Raji (cell line): ENCODE measurements at regions not wholly inside any gene's neighbourhood (a gene's known extent, or its start where the extent isn't known, plus 50 kb on each side); places are given as distances from the start of the nearest gene placed in this dataset.

Source experiments
- POLR2A ChIP-seq: IDR thresholded peaks from 2 replicates; pipeline ENCODE4 v1.6.1; 2011; ENCODE audit warnings: low read depth, low read length, control low read depth; ENCODE audit not compliant: insufficient read depth

DNA sequence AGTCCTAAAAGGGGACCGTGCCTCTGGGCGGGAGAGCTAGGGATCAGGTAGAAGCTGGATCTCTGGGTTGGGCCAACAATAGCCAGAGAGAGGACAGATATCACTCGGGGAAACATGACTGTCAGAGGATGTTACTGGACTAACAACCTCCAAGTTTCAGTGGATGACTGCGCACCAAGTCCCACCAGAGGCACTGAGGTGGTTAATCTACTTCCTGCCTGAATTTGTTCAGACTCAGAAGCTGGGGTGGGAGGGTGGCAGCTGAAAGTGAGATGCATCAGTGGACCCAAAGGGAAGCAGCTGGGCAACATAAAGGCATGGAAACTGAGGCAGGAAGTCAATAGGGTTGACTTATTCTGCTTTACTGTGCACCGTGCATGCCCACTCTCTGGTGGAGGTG lies 130.1 kb upstream of the SLC44A1 start:
- TF ChIP-seq POLR2A: no peak

DNA sequence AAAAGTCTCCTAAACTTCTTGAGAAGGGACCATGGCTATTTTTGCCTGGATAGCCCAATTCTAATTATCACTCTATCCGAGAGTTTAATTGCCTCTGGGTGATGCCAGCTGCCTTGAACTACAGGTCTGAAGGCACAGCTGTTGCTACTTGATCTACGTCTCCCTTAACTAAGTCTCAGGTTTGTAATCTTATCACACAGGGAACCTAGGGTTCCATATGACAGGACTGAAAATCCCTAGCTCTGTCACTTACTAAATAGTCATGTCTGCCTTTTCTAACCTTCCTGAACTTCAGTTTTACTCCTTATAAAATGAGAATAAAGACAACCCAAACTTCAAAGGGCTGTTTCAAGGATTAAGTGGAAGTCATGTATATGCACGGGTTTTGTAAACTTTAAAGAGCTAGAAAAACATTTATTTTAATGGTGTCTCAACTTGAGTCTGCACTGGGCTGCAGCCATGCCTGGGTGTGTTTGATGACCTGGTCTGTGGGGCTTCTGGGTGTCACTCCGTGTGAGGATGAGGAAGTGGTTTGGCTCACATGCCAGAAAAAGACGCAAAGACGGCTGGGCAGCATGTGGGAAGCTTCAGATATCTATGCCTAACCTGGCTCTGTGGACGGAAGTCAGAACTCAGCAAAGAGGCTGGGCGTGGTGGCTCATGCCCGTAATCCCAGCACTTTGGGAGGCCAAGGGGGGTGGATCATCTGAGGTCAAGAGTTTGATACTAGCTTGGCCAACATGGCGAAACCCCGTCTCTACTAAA lies 129.3 kb upstream of the SLC44A1 start:
- TF ChIP-seq POLR2A: no peak

DNA sequence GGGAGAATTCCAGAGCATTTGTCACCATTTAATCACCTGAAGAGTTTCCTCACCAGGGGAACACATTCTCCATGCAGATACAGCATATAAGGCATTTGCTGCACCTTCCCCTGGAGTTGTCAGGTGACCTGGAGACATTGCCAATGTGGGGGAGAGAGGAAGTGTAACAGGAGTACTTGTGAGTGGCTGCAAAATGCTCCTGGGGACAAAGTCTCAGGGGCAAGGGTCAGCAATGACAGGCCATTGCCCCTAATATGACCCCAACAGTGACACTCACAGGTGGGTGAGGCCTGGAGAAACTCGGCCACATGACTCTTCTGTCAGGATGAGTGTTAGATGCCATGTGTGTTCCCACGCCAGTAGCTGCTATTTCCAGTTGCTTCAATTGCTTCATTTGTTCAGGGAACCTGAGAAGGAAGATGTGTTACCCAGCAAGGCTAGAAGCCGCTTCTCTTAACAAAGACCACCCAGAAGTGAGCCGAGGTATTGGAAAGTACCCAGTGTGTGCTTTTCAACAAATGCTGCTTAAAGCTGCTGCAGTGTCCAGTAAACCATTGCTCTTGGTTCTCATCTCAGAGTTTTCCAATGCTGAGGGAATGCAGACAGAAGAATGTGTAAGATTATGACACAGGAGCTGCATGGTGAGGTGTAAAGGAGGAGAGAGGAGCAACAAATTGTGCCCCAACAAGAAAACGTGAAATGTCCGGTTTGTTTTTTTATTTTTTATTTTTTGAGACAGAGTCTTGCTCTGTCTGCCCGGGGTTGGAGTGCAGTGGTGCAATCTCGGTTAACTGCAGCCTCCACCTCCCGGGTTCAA lies 128.2 kb upstream of the SLC44A1 start:
- no peak for TF ChIP-seq POLR2A

DNA sequence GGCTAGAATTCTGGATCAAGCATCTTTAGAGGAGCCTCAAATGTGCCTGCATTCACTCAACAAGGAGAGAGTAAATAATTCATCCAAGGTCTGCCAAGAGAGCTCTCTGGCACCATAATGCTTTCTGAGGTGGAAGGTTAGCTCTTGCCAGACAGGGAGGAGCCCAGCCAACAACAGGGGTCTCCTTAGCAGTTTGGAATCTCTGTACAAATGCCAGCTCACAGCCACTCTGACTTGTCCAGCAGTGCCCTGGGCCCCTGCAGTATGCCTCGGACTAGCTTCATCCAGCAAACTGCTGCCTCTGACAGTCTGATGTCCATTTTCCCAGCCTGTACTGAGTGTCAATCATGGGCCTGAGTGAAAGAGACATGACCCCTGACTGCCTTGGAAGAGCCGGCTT lies 127.2 kb upstream of the SLC44A1 start:
- no peak for TF ChIP-seq POLR2A

DNA sequence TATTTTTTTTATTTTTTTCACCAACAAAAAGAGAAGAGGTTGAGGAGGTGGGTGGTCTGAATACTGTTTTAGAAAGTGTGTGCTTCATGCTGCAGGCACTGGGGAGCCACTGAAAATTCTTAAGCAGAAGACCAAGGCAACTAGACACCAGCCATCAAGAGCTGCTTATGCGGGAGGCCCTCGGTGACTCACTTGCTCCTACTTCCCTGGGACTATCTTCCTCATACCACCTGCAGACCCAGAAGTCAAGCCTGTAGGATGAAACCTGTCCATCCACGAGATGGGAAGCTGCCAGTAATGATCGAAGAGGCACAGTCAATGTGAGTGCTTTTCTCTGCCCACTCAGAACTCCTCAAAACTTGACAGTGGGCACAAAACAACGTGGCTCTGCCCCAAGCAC lies 125.8 kb upstream of the SLC44A1 start:
- TF ChIP-seq POLR2A: no peak

DNA sequence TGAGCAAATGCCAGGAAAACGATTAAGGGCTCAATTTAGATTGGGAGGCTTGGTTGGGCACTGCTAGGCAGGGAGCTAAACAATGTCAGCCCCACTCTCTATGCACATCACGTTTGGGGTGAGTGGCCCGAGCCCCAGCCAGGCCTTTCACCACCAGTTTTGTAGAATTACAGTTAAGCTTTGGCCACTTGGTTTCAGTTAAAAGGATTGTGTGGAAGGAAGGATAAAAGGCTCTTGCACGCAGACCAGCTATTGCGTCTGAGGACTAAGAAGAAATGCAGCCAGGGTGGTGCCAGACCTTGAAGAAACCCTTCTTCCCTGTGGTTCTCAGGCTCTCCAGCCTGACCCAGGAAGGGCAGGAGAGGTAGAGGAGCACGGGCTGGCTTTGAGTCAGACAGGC lies 125.3 kb upstream of the SLC44A1 start:
- TF ChIP-seq POLR2A: no peak

DNA sequence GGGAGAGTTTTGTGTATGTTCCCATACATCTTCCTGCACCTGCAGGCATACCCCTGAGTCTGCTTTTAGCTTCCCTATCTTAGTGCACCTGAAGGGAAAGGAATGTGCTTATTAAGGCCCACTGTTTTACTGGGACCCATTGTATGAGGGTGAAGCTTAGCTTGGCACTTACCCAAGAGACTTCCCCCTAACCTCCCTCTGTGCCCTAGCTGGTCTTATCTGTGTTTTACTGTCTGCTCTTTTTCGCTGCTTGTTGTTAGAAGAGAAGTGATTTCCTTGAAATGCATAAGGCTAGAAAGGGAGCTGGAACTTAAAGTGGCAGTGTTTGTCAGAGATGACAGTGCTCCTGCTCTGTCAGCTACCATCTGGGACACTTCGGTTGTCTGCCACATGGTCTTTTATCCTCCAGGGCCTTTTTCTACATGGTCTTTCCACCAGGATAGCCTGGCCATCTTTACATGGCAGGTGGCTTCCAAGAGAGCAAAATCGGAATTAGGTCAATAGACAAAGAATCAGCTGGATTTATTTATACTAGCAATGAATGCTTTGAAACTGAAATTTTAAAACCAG lies 122.5 kb upstream of the SLC44A1 start:
- TF ChIP-seq POLR2A: no peak

DNA sequence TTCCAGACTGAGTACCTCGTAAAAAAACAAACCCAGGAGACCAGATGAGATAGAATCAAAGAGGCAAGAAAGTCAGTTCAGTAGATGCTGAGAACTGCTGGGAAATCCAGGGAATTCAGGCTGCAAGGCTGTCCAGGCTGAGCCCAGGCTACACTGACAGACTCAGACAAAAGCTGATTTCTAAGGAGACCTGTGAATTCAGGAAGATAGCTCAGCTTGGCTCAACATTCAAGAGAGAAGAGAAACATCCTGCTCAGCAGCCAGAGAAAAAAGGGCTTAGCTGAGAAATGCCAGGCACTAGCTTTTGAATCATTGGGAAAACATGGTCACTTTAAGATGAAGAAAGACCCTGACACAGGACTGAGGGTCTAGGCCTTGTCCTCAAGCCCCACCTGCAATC lies 118.2 kb upstream of the SLC44A1 start:
- TF ChIP-seq POLR2A: no peak

DNA sequence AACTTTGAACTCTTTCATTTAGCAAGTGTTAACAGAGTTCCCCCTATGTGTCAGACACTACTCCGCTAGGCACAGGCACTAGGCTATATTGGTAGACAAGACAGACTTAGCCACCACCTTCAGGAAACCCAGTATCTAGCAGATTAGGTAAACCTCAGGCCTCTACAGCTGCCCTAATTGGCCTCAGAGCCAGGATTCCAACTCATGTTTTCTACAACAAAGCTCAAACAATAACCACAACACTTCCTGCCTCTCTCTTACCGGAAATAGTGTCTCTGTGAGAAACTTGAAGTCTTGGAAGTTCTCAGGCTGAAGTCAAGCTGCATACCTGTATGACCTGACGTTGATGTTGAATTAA lies 116.6 kb upstream of the SLC44A1 start:
- TF ChIP-seq POLR2A: no peak

DNA sequence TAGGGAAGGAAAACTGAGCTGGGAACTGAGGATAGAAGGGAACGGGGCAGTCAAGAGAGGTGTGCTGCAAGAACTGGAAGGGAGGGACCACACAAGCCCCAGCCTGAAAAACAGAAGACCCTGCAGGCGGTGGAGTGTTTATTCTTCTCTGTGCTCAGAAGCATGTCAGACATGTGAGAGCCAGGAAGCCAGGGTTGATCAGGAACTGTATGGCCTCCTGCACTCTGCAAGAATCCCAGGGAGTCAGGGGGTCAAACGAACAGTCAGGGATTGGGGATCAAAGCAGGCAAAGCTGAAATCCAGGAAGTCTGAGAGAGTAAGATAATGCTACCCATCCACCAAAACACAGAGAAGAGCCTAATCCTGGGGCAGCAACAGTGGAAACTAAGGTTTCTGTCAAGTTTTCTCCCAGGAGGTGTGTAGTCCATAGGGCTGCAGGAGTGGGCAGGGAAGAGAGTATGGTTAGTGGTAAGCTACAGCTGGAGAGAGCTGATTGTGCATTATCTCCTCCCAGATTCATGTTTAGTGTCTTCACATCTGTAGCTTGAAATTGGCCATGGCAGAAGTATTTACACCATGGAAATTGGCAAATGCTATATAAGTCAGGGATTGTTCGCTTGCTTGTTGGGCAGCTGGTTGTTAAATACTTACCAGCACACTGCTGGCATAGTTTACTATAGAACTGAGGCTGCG lies 115.4 kb upstream of the SLC44A1 start:
- TF ChIP-seq POLR2A: no peak

DNA sequence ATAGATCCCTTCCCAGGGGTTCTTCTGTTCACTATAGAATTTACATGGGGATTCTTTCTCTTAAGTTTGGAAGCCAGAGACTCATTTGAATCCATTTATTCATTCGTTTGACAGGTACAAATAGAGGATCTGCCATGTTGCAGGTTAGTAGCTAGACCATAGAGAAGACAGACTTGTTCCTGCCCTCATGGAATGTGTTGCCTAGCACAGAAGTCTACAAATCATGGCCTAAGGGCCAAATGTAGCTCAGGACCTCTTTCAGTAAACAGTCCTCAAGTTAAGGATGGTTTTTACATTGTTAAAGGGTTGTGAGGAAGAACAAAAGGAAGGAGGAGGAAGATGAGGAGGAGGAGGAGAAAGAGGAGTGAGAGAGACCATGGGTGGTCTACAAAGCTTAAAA lies 114.7 kb upstream of the SLC44A1 start:
- TF ChIP-seq POLR2A: no peak

DNA sequence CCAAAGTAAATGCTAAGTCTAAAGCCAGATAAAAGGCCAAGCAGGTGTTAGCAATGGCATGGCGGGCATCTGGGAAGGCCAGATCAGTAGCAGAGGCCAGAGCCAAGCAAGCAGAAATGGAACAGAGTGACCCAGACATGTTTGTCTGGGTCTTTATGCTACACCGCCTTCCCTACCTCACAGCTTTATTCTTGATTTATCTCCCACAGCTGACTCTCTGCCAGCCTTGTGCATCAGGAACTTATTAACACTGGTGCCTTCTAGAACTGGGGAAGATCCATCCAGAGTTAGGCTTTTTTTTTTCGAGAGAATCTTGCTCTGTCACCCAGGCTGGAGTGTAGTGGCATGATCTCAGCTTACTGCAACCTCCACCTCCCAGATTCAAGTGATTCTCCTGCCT lies 112.5 kb upstream of the SLC44A1 start:
- no peak for TF ChIP-seq POLR2A

DNA sequence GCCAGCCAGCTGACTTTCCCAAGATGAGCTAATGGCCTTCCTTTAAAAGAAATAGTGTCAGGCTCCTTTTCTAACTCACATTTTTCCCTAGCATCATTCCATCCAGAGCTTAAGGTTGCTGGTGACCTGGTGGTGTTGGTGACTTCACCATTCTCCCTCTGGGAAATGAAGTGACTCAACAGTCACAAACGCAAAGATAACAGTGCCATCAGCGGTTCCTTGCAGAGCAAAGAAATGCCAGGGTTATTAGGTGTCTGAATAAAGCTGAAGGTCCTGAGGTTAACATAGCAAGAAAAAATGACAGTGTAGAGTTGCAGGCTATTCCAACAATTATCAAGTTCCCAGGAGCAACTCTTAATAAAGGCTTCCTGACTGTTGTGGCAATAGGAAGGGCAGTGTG lies 111.8 kb upstream of the SLC44A1 start:
- no peak for TF ChIP-seq POLR2A

DNA sequence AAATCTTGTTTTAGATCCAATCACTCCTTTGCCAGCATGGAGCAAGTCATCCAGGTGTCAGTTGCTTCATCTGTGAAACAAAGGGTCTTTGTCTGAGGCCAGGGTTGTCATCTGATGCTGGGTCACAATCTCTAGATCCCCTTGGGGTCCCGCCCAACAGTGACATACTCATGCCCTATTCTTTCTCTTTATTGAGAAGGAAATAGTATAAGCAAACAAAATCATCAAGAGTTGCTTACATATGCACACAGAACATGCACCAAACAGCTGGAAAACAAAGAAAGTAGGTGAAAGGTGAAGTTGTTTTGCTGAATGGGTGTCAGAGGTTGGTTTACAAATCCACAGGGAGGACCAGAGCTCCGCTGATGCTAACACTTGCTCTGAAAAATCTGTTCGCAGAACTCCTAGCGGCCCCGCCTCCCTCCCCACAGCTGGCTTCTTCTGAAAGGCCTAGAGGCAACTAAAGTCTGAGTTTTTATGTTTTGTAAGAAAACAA lies 106.1 kb upstream of the SLC44A1 start:
- no peak for TF ChIP-seq POLR2A
